ENCODE measurements at regions not wholly inside any gene's neighbourhood (a gene's known extent, or its start where the extent isn't known, plus 50 kb on each side); places are given as distances from the start of the nearest gene placed in this dataset.

DNA sequence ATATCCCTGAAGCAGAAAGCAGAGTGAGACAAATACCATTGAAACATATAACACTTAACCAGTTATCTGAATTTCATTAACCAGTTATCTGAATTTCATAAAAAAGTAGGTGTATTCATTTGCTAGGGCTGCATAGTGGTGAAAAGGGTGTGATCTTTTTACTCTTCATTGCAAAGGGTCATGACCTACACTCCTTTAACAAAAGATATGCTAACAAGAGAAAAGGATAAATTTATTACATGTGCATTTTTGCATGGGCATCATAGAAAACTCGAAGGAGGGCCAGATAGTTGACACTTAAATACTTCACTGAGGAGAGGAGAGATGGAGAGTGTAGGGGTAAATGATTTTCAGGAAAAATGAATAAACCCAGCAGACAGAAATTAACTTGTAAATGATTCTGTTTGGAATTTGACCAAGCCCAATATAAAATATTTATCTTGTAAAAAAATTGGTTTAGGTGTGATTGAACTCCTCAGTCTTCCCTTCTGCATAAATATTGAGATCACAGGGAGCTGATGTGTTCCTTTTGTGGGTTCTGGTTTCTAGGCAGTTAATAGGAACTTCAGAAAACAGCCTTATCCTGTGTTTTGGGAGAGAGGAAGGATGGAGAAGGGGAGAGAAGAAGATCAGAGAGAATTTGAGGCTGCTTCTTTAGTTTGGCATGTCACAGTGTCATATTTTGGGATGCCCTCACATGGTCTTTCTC lies 372.5 kb upstream of the SYT4 start:
- in situ Hi-C loops (cut with MboI; ENCODE audit: low sequenced_read_pairs, unreplicated experiment), result loop anchor here (25.0 kb wide), 1 partner anchor 1737 kb away; no protein-coding TSS in a partner anchor
- no peak for DNase-seq (ENCODE audit: low spot score)
- TF ChIP-seq, protein P1, sequence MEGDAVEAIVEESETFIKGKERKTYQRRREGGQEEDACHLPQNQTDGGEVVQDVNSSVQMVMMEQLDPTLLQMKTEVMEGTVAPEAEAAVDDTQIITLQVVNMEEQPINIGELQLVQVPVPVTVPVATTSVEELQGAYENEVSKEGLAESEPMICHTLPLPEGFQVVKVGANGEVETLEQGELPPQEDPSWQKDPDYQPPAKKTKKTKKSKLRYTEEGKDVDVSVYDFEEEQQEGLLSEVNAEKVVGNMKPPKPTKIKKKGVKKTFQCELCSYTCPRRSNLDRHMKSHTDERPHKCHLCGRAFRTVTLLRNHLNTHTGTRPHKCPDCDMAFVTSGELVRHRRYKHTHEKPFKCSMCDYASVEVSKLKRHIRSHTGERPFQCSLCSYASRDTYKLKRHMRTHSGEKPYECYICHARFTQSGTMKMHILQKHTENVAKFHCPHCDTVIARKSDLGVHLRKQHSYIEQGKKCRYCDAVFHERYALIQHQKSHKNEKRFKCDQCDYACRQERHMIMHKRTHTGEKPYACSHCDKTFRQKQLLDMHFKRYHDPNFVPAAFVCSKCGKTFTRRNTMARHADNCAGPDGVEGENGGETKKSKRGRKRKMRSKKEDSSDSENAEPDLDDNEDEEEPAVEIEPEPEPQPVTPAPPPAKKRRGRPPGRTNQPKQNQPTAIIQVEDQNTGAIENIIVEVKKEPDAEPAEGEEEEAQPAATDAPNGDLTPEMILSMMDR (IDR thresholded peaks at IDR 0.05; ENCODE audit: borderline replicate concordance, control extremely low read depth, extremely low read depth, insufficient read depth, missing control alignments), result no peak

DNA sequence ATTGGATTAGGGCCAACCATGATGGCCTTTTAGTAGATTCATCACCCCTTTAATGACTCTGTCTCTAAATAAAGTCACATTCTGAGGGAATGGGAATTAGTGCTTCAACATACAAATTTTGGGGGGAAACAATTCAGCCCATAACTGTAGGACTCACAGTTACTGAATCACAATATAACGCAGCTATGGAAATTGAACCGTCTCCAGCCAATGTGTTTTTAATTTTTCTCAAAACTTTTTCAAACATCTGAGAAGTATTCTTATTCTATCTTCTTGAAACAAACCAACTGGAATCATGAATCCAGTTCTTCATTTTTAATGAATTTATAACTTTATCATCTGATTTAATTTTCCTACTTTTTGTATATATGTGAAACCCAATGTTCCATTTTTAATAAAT lies 373.1 kb upstream of the SYT4 start:
- DNase-seq (ENCODE audit: low spot score), result no peak
- TF ChIP-seq, protein P1 (IDR thresholded peaks at IDR 0.05; ENCODE audit: borderline replicate concordance, control extremely low read depth, extremely low read depth, insufficient read depth, missing control alignments), result no peak
- in situ Hi-C loops (cut with MboI; ENCODE audit: low sequenced_read_pairs, unreplicated experiment), result no loop called here

DNA sequence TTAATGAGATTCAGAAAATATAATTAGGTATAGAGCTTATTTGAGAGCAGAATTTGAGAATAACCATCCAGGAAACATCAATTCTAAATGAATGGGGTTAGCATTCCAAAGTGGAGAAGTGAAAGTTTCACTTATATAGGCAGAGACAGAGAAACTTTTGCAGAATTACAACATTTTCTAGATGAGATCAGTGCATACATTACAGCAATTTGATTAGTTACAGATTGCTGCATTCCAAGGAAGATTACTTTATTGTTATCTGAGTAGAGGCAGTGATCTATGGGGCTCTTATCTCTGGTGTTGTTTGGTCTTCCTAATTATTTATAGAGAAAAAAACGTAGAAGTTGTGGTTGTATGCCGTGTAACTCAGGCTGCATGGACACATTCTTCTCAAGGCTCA lies 373.8 kb upstream of the SYT4 start:
- TF ChIP-seq, protein P1 (IDR thresholded peaks at IDR 0.05; ENCODE audit: borderline replicate concordance, control extremely low read depth, extremely low read depth, insufficient read depth, missing control alignments), result no peak
- in situ Hi-C loops (cut with MboI; ENCODE audit: low sequenced_read_pairs, unreplicated experiment), result no loop called here
- DNase-seq (ENCODE audit: low spot score), result no peak

DNA sequence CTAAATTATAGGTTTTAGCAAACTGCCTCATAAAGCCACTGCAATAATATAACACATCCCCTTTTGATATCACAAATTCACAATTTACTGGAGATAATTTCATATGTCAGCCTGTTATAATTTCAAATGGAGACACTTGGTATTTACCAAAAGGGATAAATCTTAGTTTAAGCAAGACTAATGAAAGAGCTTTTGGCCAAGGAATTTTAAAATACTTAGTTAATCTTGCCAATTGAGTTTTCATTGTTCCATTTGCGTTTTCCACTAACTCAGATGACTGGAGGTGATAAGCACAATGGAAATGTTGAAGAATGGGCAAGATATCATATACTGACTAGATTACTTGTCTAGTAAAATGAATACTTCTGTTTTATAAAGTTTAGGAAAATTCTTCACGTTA lies 379.3 kb upstream of the SYT4 start:
- in situ Hi-C loops (cut with MboI; ENCODE audit: low sequenced_read_pairs, unreplicated experiment), result no loop called here

DNA sequence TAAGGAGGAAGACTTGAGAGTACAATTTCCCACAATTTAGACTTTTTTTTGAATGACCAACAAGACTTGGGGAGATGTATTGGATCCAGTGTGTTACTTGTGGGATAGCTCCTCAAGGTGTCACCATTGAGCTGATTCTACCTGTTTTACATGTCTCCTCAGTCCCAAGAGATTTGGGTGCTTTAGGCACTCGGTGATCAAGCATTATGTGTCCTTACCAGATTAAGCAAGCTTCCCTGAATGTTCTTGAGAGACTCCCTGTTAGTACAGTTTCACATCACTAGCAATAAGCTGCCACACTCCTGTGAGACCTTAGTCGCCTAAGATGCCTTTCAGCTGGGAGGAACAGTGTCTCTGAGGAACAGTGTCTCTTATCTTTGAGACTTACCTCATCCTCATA lies 384.3 kb upstream of the SYT4 start:
- no peak for DNase-seq (ENCODE audit: low spot score)
- TF ChIP-seq, protein P1 (IDR thresholded peaks at IDR 0.05; ENCODE audit: borderline replicate concordance, control extremely low read depth, extremely low read depth, insufficient read depth, missing control alignments), result peak; percentile 22
- in situ Hi-C loops (cut with MboI; ENCODE audit: low sequenced_read_pairs, unreplicated experiment), result no loop called here

More for the DNA sequence above, 379.3 kb upstream of the SYT4 start:
- TF ChIP-seq, protein P1 (IDR thresholded peaks at IDR 0.05; ENCODE audit: borderline replicate concordance, control extremely low read depth, extremely low read depth, insufficient read depth, missing control alignments), result no peak
- DNase-seq (ENCODE audit: low spot score), result no peak

DNA sequence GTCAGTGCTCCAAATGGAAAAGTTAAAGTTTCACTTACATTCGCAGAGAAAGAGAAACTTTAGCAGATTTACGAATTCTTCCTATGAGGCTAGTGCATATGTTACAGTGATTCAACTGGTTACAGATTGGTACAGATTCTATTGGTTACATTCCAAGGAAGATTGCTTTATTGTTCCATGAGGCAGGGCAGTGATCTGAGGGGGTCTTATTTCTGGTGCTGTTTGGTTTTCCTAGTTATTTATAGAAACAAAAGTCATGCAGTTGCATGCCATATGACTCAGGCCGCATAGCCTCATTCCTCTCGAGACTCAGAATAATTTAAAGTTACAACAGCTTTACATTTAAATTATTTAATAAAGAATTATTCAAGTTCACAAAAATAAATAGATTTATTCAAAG lies 385.4 kb upstream of the SYT4 start:
- TF ChIP-seq, protein P1 (IDR thresholded peaks at IDR 0.05; ENCODE audit: borderline replicate concordance, control extremely low read depth, extremely low read depth, insufficient read depth, missing control alignments), result no peak
- in situ Hi-C loops (cut with MboI; ENCODE audit: low sequenced_read_pairs, unreplicated experiment), result no loop called here
- no peak for DNase-seq (ENCODE audit: low spot score)
